Mesodermal cell (in vitro differentiated cells): ENCODE measurements at regions not wholly inside any gene's neighbourhood (a gene's known extent, or its start where the extent isn't known, plus 50 kb on each side); places are given as distances from the start of the nearest gene placed in this dataset.
"Not testable (repeated sequence)": the region's sequence is repeated elsewhere in the genome, so short reads cannot be mapped to it uniquely, and the experiment has no call there.

Experiments
- H3K27ac ChIP-seq: 2 replicates; pipeline ENCODE4 v1.7.0; 2013; ENCODE audit warnings: mild to moderate bottlenecking, low read depth, low read length, moderate library complexity; ENCODE audit not compliant: severe bottlenecking
- H3K36me3 ChIP-seq: 2 replicates; pipeline ENCODE4 v1.7.1; 2013; ENCODE audit warnings: mild to moderate bottlenecking, low read length, moderate library complexity; ENCODE audit not compliant: control insufficient read depth, insufficient read depth
- H3K4me1 ChIP-seq: one replicate; pipeline ENCODE4 v1.7.1; 2013; ENCODE audit warnings: mild to moderate bottlenecking, low read length; ENCODE audit not compliant: insufficient read depth, control insufficient read depth, poor library complexity, severe bottlenecking
- H3K4me3 ChIP-seq: 2 replicates; pipeline ENCODE4 v1.7.0; 2013; ENCODE audit warnings: low read length, control low read depth, mild to moderate bottlenecking; ENCODE audit not compliant: insufficient read depth, poor library complexity, severe bottlenecking; ENCODE audit errors: extremely low read depth
- H3K9me3 ChIP-seq: 2 replicates; pipeline ENCODE4 v1.7.1; 2013; ENCODE audit warnings: mild to moderate bottlenecking, low read length, moderate library complexity; ENCODE audit not compliant: control insufficient read depth
- WGBS, 2 experiments: methylation state at CpG; one replicate each; pipeline ENCODE4 v1.1.5; 2013; ENCODE audit warnings: missing lambda C conversion rate in 2 of 2; ENCODE audit not compliant: insufficient coverage in 2 of 2; 5-methylcytosine and 5-hydroxymethylcytosine counted together

- WGBS, 2 experiments: 94 to 96% methylated on average over 5 of the region's 8 CpGs
- not testable (repeated sequence) for H3K36me3 ChIP-seq, H3K27ac ChIP-seq, H3K9me3 ChIP-seq, H3K4me1 ChIP-seq, H3K4me3 ChIP-seq
These were observed 83.1 kb upstream of the GOLGA6L4 start for GRCh38 chr15:84152381-84152979.

GRCh38 chr15:84153655-84154140 is 81.9 kb upstream of the GOLGA6L4 start:
- H3K4me1 ChIP-seq, H3K9me3 ChIP-seq, H3K4me3 ChIP-seq, H3K36me3 ChIP-seq, H3K27ac ChIP-seq: not testable (repeated sequence)
- 86 to 93% methylated on average over 9 to 11 of the region's 11 CpGs for WGBS, 2 experiments

GRCh38 chr15:84154314-84154713 is 81.3 kb upstream of the GOLGA6L4 start:
- H3K36me3 ChIP-seq, H3K9me3 ChIP-seq, H3K27ac ChIP-seq, H3K4me3 ChIP-seq, H3K4me1 ChIP-seq: not testable (repeated sequence)
- WGBS, 2 experiments: 75 to 85% methylated on average over 3 of the region's 8 CpGs

GRCh38 chr15:84154787-84155186 is 80.8 kb upstream of the GOLGA6L4 start:
- not testable (repeated sequence) for H3K4me1 ChIP-seq, H3K27ac ChIP-seq, H3K36me3 ChIP-seq, H3K4me3 ChIP-seq, H3K9me3 ChIP-seq
- WGBS, 2 experiments: 93 to 96% methylated on average over 3 to 4 of the region's 9 CpGs

- not testable (repeated sequence) for H3K9me3 ChIP-seq, H3K4me1 ChIP-seq, H3K36me3 ChIP-seq, H3K4me3 ChIP-seq, H3K27ac ChIP-seq
- WGBS, 2 experiments: 73% methylated on average over 8 to 10 of the region's 22 CpGs
These were observed 79.6 kb upstream of the GOLGA6L4 start for GRCh38 chr15:84155792-84156587.

- not testable (repeated sequence) for H3K27ac ChIP-seq, H3K9me3 ChIP-seq, H3K4me1 ChIP-seq, H3K4me3 ChIP-seq, H3K36me3 ChIP-seq
- 63 to 77% methylated on average over 3 of the region's 3 CpGs for WGBS, 2 experiments
These were observed 79.1 kb upstream of the GOLGA6L4 start for GRCh38 chr15:84156588-84156840.

GRCh38 chr15:84157056-84157632 is 78.4 kb upstream of the GOLGA6L4 start:
- not testable (repeated sequence) for H3K4me3 ChIP-seq, H3K27ac ChIP-seq, H3K4me1 ChIP-seq, H3K36me3 ChIP-seq, H3K9me3 ChIP-seq
- WGBS, 2 experiments: 73 to 91% methylated on average over 6 to 10 of the region's 11 CpGs

GRCh38 chr15:84157857-84158256 is 77.7 kb upstream of the GOLGA6L4 start:
- not testable (repeated sequence) for H3K36me3 ChIP-seq, H3K9me3 ChIP-seq, H3K4me1 ChIP-seq, H3K4me3 ChIP-seq, H3K27ac ChIP-seq
- 96% methylated on average over 2 of the region's 3 CpGs; no CpG with 5 or more reads in 1 of the 2 experiments for WGBS, 2 experiments

- H3K36me3 ChIP-seq, H3K4me3 ChIP-seq, H3K4me1 ChIP-seq, H3K9me3 ChIP-seq, H3K27ac ChIP-seq: not testable (repeated sequence)
- 70 to 93% methylated on average over 3 of the region's 17 CpGs for WGBS, 2 experiments
These were observed 76.0 kb upstream of the GOLGA6L4 start for GRCh38 chr15:84159346-84160269.

GRCh38 chr15:84164423-84165292 is 70.9 kb upstream of the GOLGA6L4 start:
- not testable (repeated sequence) for H3K36me3 ChIP-seq, H3K4me1 ChIP-seq, H3K4me3 ChIP-seq, H3K27ac ChIP-seq, H3K9me3 ChIP-seq
- 75 to 78% methylated on average over 5 to 6 of the region's 8 CpGs for WGBS, 2 experiments
